ENCODE measurements at regions not wholly inside any gene's neighbourhood (a gene's known extent, or its start where the extent isn't known, plus 50 kb on each side); places are given as distances from the start of the nearest gene placed in this dataset.
"Not testable (repeated sequence)": the region's sequence is repeated elsewhere in the genome, so short reads cannot be mapped to it uniquely, and the experiment has no call there.

DNA sequence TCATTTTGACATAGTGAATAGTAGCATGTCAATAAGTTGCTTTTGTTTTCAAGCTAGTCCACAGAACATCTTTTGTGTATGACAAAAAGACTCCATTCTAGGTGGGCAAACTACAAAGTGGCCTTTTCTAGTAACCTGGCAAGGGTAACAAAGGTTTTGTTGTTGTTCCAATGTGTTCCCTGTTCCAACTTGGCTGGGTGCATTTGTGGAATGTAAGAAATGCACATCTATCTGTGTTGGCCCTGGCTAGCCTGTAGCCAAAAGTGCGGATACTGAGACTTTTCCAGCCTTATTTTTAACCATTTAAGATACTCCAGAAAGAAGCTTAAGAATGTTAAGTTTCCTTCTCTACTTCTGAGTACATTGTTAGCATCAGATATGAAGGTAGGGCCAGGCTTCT, 118.7 kb upstream of the CHRDL1 start:
- no peaks in the 10 kb centered on the region for H3K9me1 ChIP-seq (ENCODE audit: insufficient read depth, low read length)
- DNase-seq = no peak
- H2BK20ac ChIP-seq (ENCODE audit: low read depth, low read length) = no peak overlapping the region
- no peaks in the 10 kb centered on the region for H3K36me3 ChIP-seq (ENCODE audit: control insufficient read depth, insufficient read depth, low read length)
- no peak overlapping the region for H3K4me3 ChIP-seq (ENCODE audit: insufficient read depth, low read depth, low read length)
- no peak overlapping the region for H2AK5ac ChIP-seq (ENCODE audit: low read depth, low read length)
- CTCF ChIA-PET = no interaction called here
- TF ChIP-seq CEBPB (IDR thresholded peaks at IDR 0.05; ENCODE audit: low read depth, low read length) = no peak
- TF ChIP-seq MXI1 (IDR thresholded peaks at IDR 0.05; ENCODE audit: borderline replicate concordance, low read depth, low read length) = no peak
- TF ChIP-seq BHLHE40 (IDR thresholded peaks at IDR 0.05; ENCODE audit: low read depth, low read length) = no peak
- TF ChIP-seq, protein P1, sequence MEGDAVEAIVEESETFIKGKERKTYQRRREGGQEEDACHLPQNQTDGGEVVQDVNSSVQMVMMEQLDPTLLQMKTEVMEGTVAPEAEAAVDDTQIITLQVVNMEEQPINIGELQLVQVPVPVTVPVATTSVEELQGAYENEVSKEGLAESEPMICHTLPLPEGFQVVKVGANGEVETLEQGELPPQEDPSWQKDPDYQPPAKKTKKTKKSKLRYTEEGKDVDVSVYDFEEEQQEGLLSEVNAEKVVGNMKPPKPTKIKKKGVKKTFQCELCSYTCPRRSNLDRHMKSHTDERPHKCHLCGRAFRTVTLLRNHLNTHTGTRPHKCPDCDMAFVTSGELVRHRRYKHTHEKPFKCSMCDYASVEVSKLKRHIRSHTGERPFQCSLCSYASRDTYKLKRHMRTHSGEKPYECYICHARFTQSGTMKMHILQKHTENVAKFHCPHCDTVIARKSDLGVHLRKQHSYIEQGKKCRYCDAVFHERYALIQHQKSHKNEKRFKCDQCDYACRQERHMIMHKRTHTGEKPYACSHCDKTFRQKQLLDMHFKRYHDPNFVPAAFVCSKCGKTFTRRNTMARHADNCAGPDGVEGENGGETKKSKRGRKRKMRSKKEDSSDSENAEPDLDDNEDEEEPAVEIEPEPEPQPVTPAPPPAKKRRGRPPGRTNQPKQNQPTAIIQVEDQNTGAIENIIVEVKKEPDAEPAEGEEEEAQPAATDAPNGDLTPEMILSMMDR (conservative IDR thresholded peaks at IDR 0.05; ENCODE audit: low read depth, low read length) = no peak
- TF ChIP-seq MAZ (IDR thresholded peaks at IDR 0.05; ENCODE audit: borderline replicate concordance, low read depth, low read length) = no peak
- no peak overlapping the region for H3K14ac ChIP-seq (replicated peaks; ENCODE audit: low read depth, low read length)
- whole genome bisulfite sequencing, 2 experiments (ENCODE audit: extremely low coverage in 2 of 2, insufficient read length in 1 of 2) = no CpG with 5 or more reads among the region's 1 CpG
- no peak overlapping the region for H3K56ac ChIP-seq (ENCODE audit: extremely low read depth, insufficient read depth, low read length)
- H4K20me1 ChIP-seq (ENCODE audit: insufficient read depth, low read length) = no peaks in the 10 kb centered on the region
- no peak overlapping the region for H2BK120ac ChIP-seq (ENCODE audit: low read depth, low read length)
- H3K4me2 ChIP-seq (ENCODE audit: low read depth, low read length) = no peak overlapping the region
- no peak overlapping the region for H4K91ac ChIP-seq (ENCODE audit: insufficient read depth, low read depth, low read length)
- POLR2A ChIA-PET (ENCODE audit: unreplicated experiment) = no interaction called here
- H3K9me3 ChIP-seq (ENCODE audit: control insufficient read depth, insufficient read depth, low read length) = no peaks in the 10 kb centered on the region
- H2BK15ac ChIP-seq (ENCODE audit: low read depth, low read length) = no peak overlapping the region
- H3K9ac ChIP-seq (ENCODE audit: low read depth, low read length) = no peak overlapping the region
- no peak overlapping the region for H4K8ac ChIP-seq (ENCODE audit: low read depth in 2 of 2, low read length in 2 of 2)
- intact Hi-C loops (cut with micrococcal nuclease) (no loop called here), dilution Hi-C loops (cut with HindIII; ENCODE audit: low sequenced_read_pairs, unreplicated experiment) (no loop called here), in situ Hi-C loops (cut with MboI; ENCODE audit: low sequenced_read_pairs) (no loop called here)
- BruUV-seq (replicated peaks) = no TSS peak
- H3K4ac ChIP-seq (ENCODE audit: low read depth, low read length) = no peak overlapping the region
- no peaks in the 10 kb centered on the region for H3K4me1 ChIP-seq (ENCODE audit: control insufficient read depth, insufficient read depth, low read length)
- no peaks in the 10 kb centered on the region; the same call in 1 of the 2 replicates for H3K27me3 ChIP-seq (ENCODE audit: control insufficient read depth, insufficient read depth, low read length)
- no peak overlapping the region for H2AK9ac ChIP-seq (replicated peaks; ENCODE audit: low read depth, low read length, poor library complexity)
- no peak for ATAC-seq (ENCODE audit: low read depth)
- H3K18ac ChIP-seq (ENCODE audit: low read depth, low read length) = no peak overlapping the region
- H2AFZ ChIP-seq (replicated peaks; ENCODE audit: low read length, poor library complexity) = no peak overlapping the region
- H2BK5ac ChIP-seq (ENCODE audit: low read depth, low read length, poor library complexity, severe bottlenecking) = no peak overlapping the region
- no peak overlapping the region for H3K27ac ChIP-seq (ENCODE audit: insufficient read depth, low read length)
- no peak overlapping the region for H4K5ac ChIP-seq (ENCODE audit: low read depth, low read length)
- H3K23ac ChIP-seq (ENCODE audit: low read depth, low read length) = no peak overlapping the region
- H3K79me1 ChIP-seq (ENCODE audit: low read depth in 1 of 2, low read length in 2 of 2) = no peaks in the 10 kb centered on the region

DNA sequence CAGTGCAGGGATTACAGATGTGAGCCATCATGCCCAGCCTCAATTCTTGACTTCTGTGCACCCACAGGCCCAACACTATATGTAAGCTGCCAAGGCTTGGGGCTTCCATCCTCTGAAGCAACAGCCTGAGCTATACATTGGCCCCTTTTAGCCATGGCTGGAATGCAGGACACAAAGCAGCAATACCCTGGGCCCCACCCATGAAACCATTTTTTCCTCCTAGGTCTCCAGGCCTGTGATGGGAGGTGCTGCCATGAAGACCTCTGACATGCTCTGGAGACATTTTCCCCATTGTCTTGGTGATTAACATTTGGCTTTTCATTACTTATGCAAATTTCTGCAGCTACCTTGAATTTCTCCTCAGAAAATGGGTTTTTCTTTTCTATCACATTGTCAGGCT, 109.1 kb upstream of the CHRDL1 start:
- H4K91ac ChIP-seq (ENCODE audit: insufficient read depth, low read depth, low read length); H3K4me2 ChIP-seq (ENCODE audit: low read depth, low read length); H3K4me1 ChIP-seq (ENCODE audit: control insufficient read depth, insufficient read depth, low read length); dilution Hi-C loops (cut with HindIII; ENCODE audit: low sequenced_read_pairs, unreplicated experiment); intact Hi-C loops (cut with micrococcal nuclease); H3K56ac ChIP-seq (ENCODE audit: extremely low read depth, insufficient read depth, low read length); H2BK5ac ChIP-seq (ENCODE audit: low read depth, low read length, poor library complexity, severe bottlenecking); H4K20me1 ChIP-seq (ENCODE audit: insufficient read depth, low read length); H3K9ac ChIP-seq (ENCODE audit: low read depth, low read length); H2BK15ac ChIP-seq (ENCODE audit: low read depth, low read length); in situ Hi-C loops (cut with MboI; ENCODE audit: low sequenced_read_pairs); DNase-seq; H2BK20ac ChIP-seq (ENCODE audit: low read depth, low read length); H3K14ac ChIP-seq (replicated peaks; ENCODE audit: low read depth, low read length); H3K23ac ChIP-seq (ENCODE audit: low read depth, low read length); H3K4ac ChIP-seq (ENCODE audit: low read depth, low read length); H4K5ac ChIP-seq (ENCODE audit: low read depth, low read length); H2BK120ac ChIP-seq (ENCODE audit: low read depth, low read length); H4K8ac ChIP-seq (ENCODE audit: low read depth in 2 of 2, low read length in 2 of 2); H3K36me3 ChIP-seq (ENCODE audit: control insufficient read depth, insufficient read depth, low read length); H3K9me3 ChIP-seq (ENCODE audit: control insufficient read depth, insufficient read depth, low read length); CTCF ChIA-PET; H3K18ac ChIP-seq (ENCODE audit: low read depth, low read length); H3K27me3 ChIP-seq (ENCODE audit: control insufficient read depth, insufficient read depth, low read length); H2AFZ ChIP-seq (replicated peaks; ENCODE audit: low read length, poor library complexity); H2AK9ac ChIP-seq (replicated peaks; ENCODE audit: low read depth, low read length, poor library complexity); POLR2A ChIA-PET (ENCODE audit: unreplicated experiment); H3K79me1 ChIP-seq (ENCODE audit: low read depth in 1 of 2, low read length in 2 of 2); H3K9me1 ChIP-seq (ENCODE audit: insufficient read depth, low read length); BruUV-seq (replicated peaks); H3K27ac ChIP-seq (ENCODE audit: insufficient read depth, low read length); ATAC-seq (ENCODE audit: low read depth); H3K4me3 ChIP-seq (ENCODE audit: insufficient read depth, low read depth, low read length); H2AK5ac ChIP-seq (ENCODE audit: low read depth, low read length): not testable (repeated sequence)
